CD14-positive monocyte (primary cell): ENCODE measurements at regions not wholly inside any gene's neighbourhood (a gene's known extent, or its start where the extent isn't known, plus 50 kb on each side); places are given as distances from the start of the nearest gene placed in this dataset.
A peak's percentile ranks its signal among the peaks of the same experiment; 100 is the strongest.

Experiments
- DNase-seq, 3 donors: peaks; one replicate each; pipeline ENCODE4 v3.0.0-alpha.2; 2011 to 2022
- H2AFZ ChIP-seq: 2 replicates; pipeline ENCODE4 v1.6.0; 2012; ENCODE audit warnings: mild to moderate bottlenecking, low read depth, low read length, inconsistent platforms; ENCODE audit not compliant: insufficient read depth, poor library complexity, severe bottlenecking
- H3K27ac ChIP-seq, 2 donors: 1 replicate in 1 of 2; 2 replicates in 1 of 2; pipeline ENCODE4 v1.5.1; 2012 to 2013; ENCODE audit warnings: low read length in 2 of 2, control low read depth in 1 of 2, inconsistent platforms in 1 of 2, low read depth in 1 of 2, mild to moderate bottlenecking in 1 of 2
- H3K27me3 ChIP-seq, 2 donors: one replicate each; pipeline versions ENCODE4 v1.6.0 to v1.6.1; 2011 to 2013; ENCODE audit warnings: low read length in 2 of 2; ENCODE audit not compliant: control insufficient read depth in 2 of 2, insufficient read depth in 2 of 2
- H3K36me3 ChIP-seq, 2 donors: replicated peaks in 1 of 2; 1 replicate in 1 of 2; 2 replicates in 1 of 2; pipeline versions ENCODE4 v1.5.1 to v1.6.1; 2012 to 2013; ENCODE audit warnings: low read length in 2 of 2, control low read depth in 1 of 2, inconsistent platforms in 1 of 2, mild to moderate bottlenecking in 1 of 2; ENCODE audit not compliant: insufficient read depth in 2 of 2, control insufficient read depth in 1 of 2
- H3K4me1 ChIP-seq, 2 donors: 1 replicate in 1 of 2; 2 replicates in 1 of 2; pipeline versions ENCODE4 v1.5.1 to v1.6.1; 2012 to 2013; ENCODE audit warnings: low read length in 2 of 2, control low read depth in 1 of 2, inconsistent platforms in 1 of 2, mild to moderate bottlenecking in 1 of 2, moderate library complexity in 1 of 2; ENCODE audit not compliant: insufficient read depth in 2 of 2, control insufficient read depth in 1 of 2
- H3K4me2 ChIP-seq: replicated peaks from 2 replicates; pipeline ENCODE3; 2012; ENCODE audit warnings: low read length, moderate library complexity, mild to moderate bottlenecking; ENCODE audit not compliant: poor library complexity, severe bottlenecking; ENCODE audit errors: extremely low read depth
- H3K4me3 ChIP-seq, 3 experiments: fragments of 200-600 bp in 1 of 3; sonication (generic) in 1 of 3; replicated peaks in 1 of 3; 1 replicate in 2 of 3; 2 replicates in 1 of 3; pipeline ENCODE4 v1.5.1; 2011 to 2013; ENCODE audit warnings: low read length in 3 of 3, mild to moderate bottlenecking in 3 of 3, control low read depth in 2 of 3, low read depth in 2 of 3, inconsistent platforms in 1 of 3, moderate library complexity in 1 of 3
- H3K79me2 ChIP-seq: 2 replicates; pipeline ENCODE4 v1.6.0; 2012; ENCODE audit warnings: mild to moderate bottlenecking, control low read depth, inconsistent platforms, low read length, moderate library complexity; ENCODE audit not compliant: insufficient read depth
- H3K9ac ChIP-seq: 2 replicates; pipeline ENCODE4 v1.6.0; 2017; ENCODE audit warnings: low read length, mild to moderate bottlenecking; ENCODE audit not compliant: insufficient read depth, poor library complexity, severe bottlenecking
- H3K9me3 ChIP-seq, 2 donors: replicated peaks in 1 of 2; 1 replicate in 1 of 2; 2 replicates in 1 of 2; pipeline versions ENCODE4 v1.5.1 to v1.6.1; 2012 to 2013; ENCODE audit warnings: low read length in 2 of 2, control low read depth in 1 of 2; ENCODE audit not compliant: control insufficient read depth in 1 of 2, insufficient read depth in 1 of 2
- H4K20me1 ChIP-seq: 2 replicates; pipeline ENCODE4 v1.6.0; 2012; ENCODE audit warnings: mild to moderate bottlenecking, low read length, control low read depth, moderate library complexity; ENCODE audit not compliant: insufficient read depth
- H3K27ac Mint-ChIP-seq, 7 donors: one replicate each; pipeline ENCODE4 v1.8.0; 2020; ENCODE audit warnings: mild to moderate bottlenecking in 7 of 7, mixed read lengths in 7 of 7, moderate library complexity in 6 of 7, inconsistent platforms in 2 of 7
- H3K27me3 Mint-ChIP-seq, 3 donors: one replicate each; pipeline ENCODE4 v1.8.0; 2021 to 2022; ENCODE audit warnings: low read depth in 3 of 3, mild to moderate bottlenecking in 3 of 3, mixed read lengths in 3 of 3, moderate library complexity in 3 of 3, inconsistent platforms in 1 of 3
- H3K36me3 Mint-ChIP-seq, 2 donors: one replicate each; pipeline ENCODE4 v1.8.0; 2020; ENCODE audit warnings: mixed read lengths in 2 of 2, inconsistent platforms in 1 of 2, mild to moderate bottlenecking in 1 of 2
- H3K4me1 Mint-ChIP-seq: one replicate; pipeline ENCODE4 v1.8.0; 2020; ENCODE audit warnings: mild to moderate bottlenecking, mixed read lengths
- H3K4me3 Mint-ChIP-seq, 2 donors: one replicate each; pipeline ENCODE4 v1.8.0; 2020; ENCODE audit warnings: mild to moderate bottlenecking in 2 of 2, mixed read lengths in 2 of 2, moderate library complexity in 1 of 2
- H3K9me3 Mint-ChIP-seq, 7 donors: one replicate each; pipeline ENCODE4 v1.8.0; 2020 to 2022; ENCODE audit warnings: mixed read lengths in 7 of 7, mild to moderate bottlenecking in 6 of 7, moderate library complexity in 6 of 7, inconsistent platforms in 2 of 7
- CTCF ChIP-seq: fragments of 200-600 bp; IDR thresholded peaks from one replicate; pipeline ENCODE4 v1.8.0; 2022; ENCODE audit warnings: antibody characterized with exemption, mild to moderate bottlenecking
- WGBS: methylation state at CpG from one replicate; pipeline ENCODE4 v1.1.5; 2013; ENCODE audit warnings: missing lambda C conversion rate; ENCODE audit not compliant: insufficient coverage; 5-methylcytosine and 5-hydroxymethylcytosine counted together
- intact Hi-C, 2 donors: fragments of 100-400 bp; cut with micrococcal nuclease; formaldehyde crosslinking; loops; one replicate each; pipeline versions ENCODE4 v1.15.0 to v1.15.1; 2023

GRCh38 chr12:107553211-107553765, 132.3 kb upstream of the PWP1 start:
- Mint-ChIP-seq H3K27ac (peak overlapping the region in 1 of 7 donors; percentile 4), H3K27me3 (peaks cover 0 to 2% (median 0%) of the 10 kb centered on the region in 3 donors), H3K4me3 (no peak overlapping the region), H3K36me3 (peaks cover 0 to 2% of the 10 kb centered on the region in 2 donors), H3K9me3 (peaks cover 0 to 3% (median 2%) of the 10 kb centered on the region in 7 donors), H3K4me1 (no peaks in the 10 kb centered on the region)
- Histone ChIP-seq H3K9me3 (no peaks in the 10 kb centered on the region), H3K4me3 (no peak overlapping the region), H2AFZ (no peak overlapping the region), H4K20me1 (no peaks in the 10 kb centered on the region), H3K4me2 (no peak overlapping the region), H3K9ac (no peak overlapping the region), H3K27ac (no peak overlapping the region), H3K36me3 (no peaks in the 10 kb centered on the region), H3K79me2 (no peaks in the 10 kb centered on the region), H3K27me3 (no peaks in the 10 kb centered on the region), H3K4me1 (no peaks in the 10 kb centered on the region)
- DNase-seq: no peak
- intact Hi-C loops: no loop called here
- WGBS: 78% methylated on average over 3 of the region's 4 CpGs
- no peak for TF ChIP-seq CTCF

- no peak for DNase-seq
- H3K4me2 ChIP-seq: no peak overlapping the region
- Mint-ChIP-seq H3K27ac (no peak overlapping the region), H3K9me3 (peaks cover 0 to 3% (median 0%) of the 10 kb centered on the region in 7 donors), H3K4me3 (no peak overlapping the region), H3K4me1 (no peaks in the 10 kb centered on the region), H3K36me3 (no peaks in the 10 kb centered on the region), H3K27me3 (peaks cover 0 to 2% (median 0%) of the 10 kb centered on the region in 3 donors)
- no peaks in the 10 kb centered on the region for H3K4me1 ChIP-seq
- H2AFZ ChIP-seq: no peak overlapping the region
- TF ChIP-seq CTCF: no peak
- no peak overlapping the region for H3K27ac ChIP-seq
- H3K36me3 ChIP-seq: no peaks in the 10 kb centered on the region
- H4K20me1 ChIP-seq: no peaks in the 10 kb centered on the region
- no peaks in the 10 kb centered on the region for H3K9me3 ChIP-seq
- H3K79me2 ChIP-seq: no peaks in the 10 kb centered on the region
- no peaks in the 10 kb centered on the region for H3K27me3 ChIP-seq
- intact Hi-C loops: no loop called here
- WGBS: 87% methylated on average over 3 of the region's 4 CpGs
- no peak overlapping the region for H3K9ac ChIP-seq
- no peak overlapping the region for H3K4me3 ChIP-seq
Measured at GRCh38 chr12:107554941-107555340, 130.7 kb upstream of the PWP1 start.
